Brain microvascular endothelial cell (primary cell): ENCODE measurements at regions not wholly inside any gene's neighbourhood (a gene's known extent, or its start where the extent isn't known, plus 50 kb on each side); places are given as distances from the start of the nearest gene placed in this dataset.

Experiments
- DNase-seq: peaks from one replicate; pipeline ENCODE4 v3.0.0-alpha.2; 2020
- H3K27ac ChIP-seq: fragments of 250-450 bp; sonication (Bioruptor Pico); 2 replicates; pipeline ENCODE4 v1.5.1; 2020; ENCODE audit warnings: mild to moderate bottlenecking, moderate library complexity
- H3K27me3 ChIP-seq: fragments of 250-450 bp; sonication (Bioruptor Pico); replicated peaks from 2 replicates; pipeline ENCODE4 v1.5.1; 2020; ENCODE audit warnings: mild to moderate bottlenecking
- H3K36me3 ChIP-seq: fragments of 250-450 bp; sonication (Bioruptor Pico); replicated peaks from 2 replicates; pipeline ENCODE4 v1.5.1; 2020; ENCODE audit warnings: mild to moderate bottlenecking
- H3K4me3 ChIP-seq: 2 replicates; pipeline ENCODE4 v1.5.1; 2011; ENCODE audit warnings: low read depth, mild to moderate bottlenecking, control low read depth, low read length, moderate library complexity
- CTCF ChIP-seq: IDR thresholded peaks from 2 replicates; pipeline ENCODE4 v1.5.1; 2011; ENCODE audit warnings: low read depth, mild to moderate bottlenecking, moderate library complexity, low read length, control low read depth, inconsistent platforms; ENCODE audit errors: missing control alignments
- in situ Hi-C: cut with HindIII; loops from 2 replicates; pipeline ENCODE4 v1.10.0; 2017; ENCODE audit warnings: low sequenced_read_pairs, low pct_ligation_motif_present

GRCh38 chr11:127056338-127056971, 55.9 kb upstream of the KIRREL3 start:
- no peak overlapping the region for H3K27ac ChIP-seq
- no peak for DNase-seq
- no peaks in the 10 kb centered on the region for H3K27me3 ChIP-seq
- TF ChIP-seq CTCF, result no peak
- no peak overlapping the region for H3K4me3 ChIP-seq
- in situ Hi-C loops, result no loop called here
- no peaks in the 10 kb centered on the region for H3K36me3 ChIP-seq

DNA sequence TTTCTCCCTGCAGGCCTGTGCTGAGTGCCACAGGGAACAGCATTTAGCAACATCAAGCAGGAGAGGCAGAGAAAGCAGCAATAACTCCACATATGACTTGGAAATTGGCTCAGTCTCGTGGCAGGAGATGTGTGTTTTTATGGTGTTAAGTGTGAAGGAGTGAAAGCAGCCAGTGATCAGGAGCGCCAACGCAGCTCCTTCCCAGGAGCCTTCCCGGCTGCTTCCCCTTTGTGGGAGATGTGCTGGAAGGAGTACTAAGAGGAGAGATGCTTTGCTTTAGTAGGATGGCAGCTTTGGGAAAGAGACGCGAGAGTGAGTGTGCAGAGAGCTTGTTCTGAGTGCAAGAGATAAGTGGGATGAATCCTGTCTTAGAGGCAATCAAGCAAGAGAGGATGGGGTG, 54.7 kb upstream of the KIRREL3 start:
- DNase-seq, result no peak
- Histone ChIP-seq H3K36me3 (no peaks in the 10 kb centered on the region), H3K27me3 (no peaks in the 10 kb centered on the region), H3K27ac (no peak overlapping the region), H3K4me3 (no peak overlapping the region)
- in situ Hi-C loops, result no loop called here
- TF ChIP-seq CTCF, result no peak

GRCh38 chr11:127054153-127054552, 53.6 kb upstream of the KIRREL3 start:
- no peak for TF ChIP-seq CTCF
- Histone ChIP-seq H3K27ac (no peak overlapping the region), H3K27me3 (no peaks in the 10 kb centered on the region), H3K4me3 (no peak overlapping the region), H3K36me3 (no peaks in the 10 kb centered on the region)
- in situ Hi-C loops, result no loop called here
- DNase-seq, result no peak

- in situ Hi-C loops, result no loop called here
- no peaks in the 10 kb centered on the region for H3K27me3 ChIP-seq
- H3K27ac ChIP-seq, result no peak overlapping the region
- DNase-seq, result no peak
- H3K36me3 ChIP-seq, result no peaks in the 10 kb centered on the region
- TF ChIP-seq CTCF, result no peak
- H3K4me3 ChIP-seq, result no peak overlapping the region
Measured at GRCh38 chr11:127052404-127052803, 51.8 kb upstream of the KIRREL3 start.
